Occipital lobe (tissue), 1 donor: ENCODE measurements at regions not wholly inside any gene's neighbourhood (a gene's known extent, or its start where the extent isn't known, plus 50 kb on each side); places are given as distances from the start of the nearest gene placed in this dataset.

ENCODE experiments used
- DNase-seq: peaks from one replicate; lab custom pipeline; 2025; lab: John Stamatoyannopoulos, UW

DNA sequence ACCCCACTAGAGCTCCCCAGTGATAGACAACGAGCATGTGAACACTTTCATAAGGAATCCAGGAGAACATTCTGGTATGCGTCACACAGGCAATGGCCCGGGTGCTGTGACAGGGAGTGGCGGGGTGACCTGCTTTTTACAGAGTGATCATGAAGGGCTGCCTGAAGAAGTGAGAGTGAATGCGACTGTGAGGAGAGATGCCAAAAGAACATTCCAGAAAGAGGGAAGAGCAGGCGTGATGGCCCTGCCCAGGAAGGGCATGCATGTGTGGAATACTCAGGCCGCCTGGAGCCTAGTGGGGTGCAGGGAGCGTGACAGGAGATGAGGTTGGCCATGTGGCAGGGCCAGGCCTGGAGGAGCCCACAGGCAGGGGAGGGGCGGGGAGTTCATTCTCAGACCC lies 53.8 kb downstream of the FZD10 start:
- no peak for DNase-seq

DNA sequence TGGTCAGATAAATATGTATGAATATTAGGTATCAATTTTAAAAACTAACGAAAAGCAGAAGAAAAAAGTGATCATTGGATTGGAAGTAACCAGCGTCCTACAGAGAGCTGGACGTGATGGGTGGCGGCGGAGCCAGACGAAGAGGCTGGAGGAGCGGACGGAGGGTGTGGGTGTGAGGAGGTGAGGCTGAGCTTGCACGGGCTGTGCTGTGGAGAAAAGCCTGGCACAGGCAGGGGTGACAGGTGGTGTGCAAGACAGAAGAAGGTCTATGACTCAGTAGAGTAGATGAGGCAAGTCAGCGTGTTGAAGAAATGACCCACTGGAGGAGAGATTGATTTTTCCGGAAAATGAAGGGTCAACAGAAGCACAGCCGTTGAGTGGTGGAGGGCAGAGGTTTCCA lies 56.4 kb downstream of the FZD10 start:
- DNase-seq, result no peak

DNA sequence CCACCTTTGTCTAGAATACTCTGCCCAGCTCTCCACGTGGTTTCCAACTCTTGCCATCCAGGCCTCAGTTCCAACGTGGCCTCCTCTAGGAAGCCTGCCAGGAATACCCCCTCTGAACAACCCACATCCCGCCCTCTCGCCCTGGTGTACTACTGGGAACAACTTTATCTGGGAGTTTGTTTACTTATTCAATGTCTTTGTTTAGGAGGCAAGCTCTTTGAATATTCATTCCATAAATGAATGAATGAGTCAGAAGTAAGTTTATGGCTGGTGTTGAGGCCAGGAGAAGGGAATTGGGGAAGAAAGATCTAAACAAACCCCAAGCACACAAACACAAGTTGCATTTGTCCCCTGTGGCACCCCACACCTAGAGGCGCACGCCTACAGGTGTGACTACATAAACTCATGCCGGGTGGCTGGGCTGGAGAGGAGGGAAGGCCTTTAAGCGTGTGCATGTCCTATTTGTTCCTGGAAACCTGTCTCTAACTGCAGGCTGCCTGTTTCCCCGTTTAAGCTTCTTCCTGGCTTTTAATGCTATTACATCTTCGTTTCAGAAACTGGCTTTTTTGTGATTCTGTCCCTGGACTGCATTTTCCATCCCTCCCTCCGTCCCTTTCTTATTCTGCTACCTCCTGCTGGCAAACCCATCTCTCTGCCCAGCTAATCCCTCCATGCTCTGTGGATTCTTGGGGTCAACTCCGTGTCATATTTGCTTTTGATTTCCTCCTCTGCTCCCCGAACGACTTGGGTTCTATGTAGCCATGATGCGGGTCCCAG lies 57.9 kb downstream of the FZD10 start:
- DNase-seq, result no peak

DNA sequence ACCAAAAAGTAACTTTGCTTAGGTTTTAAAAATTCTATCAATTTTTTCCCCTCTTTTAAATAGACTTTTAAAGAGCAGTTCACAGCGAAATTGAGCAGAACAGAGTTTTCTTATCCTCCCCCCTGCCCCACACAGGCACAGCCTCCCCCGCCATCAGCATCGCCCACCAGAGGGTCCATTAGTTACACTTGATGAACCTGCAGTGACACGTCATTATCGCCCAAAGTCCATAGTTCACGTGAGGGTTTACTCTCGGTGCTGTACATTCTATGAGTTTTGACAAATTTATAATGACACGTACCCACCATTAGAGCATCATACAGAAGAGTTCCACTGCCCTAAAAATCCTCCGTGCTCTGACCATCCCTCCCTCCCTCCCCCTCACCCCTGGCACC lies 58.4 kb downstream of the FZD10 start:
- DNase-seq, result no peak

DNA sequence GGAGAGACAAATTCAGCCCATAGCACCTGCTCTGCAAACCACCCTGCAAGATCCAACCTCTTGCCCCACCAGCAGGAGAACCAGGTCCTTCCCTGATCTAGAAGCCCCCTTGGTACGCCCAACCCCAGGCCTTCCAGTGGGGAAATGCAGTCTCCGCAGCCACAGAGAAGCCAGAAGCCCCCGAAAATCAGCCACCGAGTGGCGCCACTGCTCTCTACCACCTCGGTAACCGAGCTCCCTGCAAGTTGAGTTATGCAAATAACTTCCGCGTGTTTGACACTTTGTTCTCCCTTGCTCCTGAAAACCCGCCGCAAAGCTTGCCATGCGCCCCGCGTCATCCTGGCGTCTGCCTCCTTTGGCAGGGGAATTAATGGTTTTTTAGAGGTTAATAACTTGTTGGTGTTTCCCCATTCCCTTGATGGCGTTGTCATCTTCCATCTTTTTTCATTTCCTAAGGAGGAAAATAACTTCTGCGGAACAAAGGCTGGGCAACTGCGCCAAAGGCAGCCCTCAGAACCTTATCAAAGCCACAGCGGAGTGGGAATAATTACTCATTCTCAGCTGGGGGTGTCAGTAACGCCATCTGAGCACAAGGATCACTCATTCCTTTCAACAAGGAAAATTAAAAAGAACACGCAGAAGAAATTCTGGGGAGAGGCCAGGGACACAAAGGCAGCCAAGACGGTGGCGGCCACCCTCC lies 60.4 kb downstream of the FZD10 start:
- no peak for DNase-seq

DNA sequence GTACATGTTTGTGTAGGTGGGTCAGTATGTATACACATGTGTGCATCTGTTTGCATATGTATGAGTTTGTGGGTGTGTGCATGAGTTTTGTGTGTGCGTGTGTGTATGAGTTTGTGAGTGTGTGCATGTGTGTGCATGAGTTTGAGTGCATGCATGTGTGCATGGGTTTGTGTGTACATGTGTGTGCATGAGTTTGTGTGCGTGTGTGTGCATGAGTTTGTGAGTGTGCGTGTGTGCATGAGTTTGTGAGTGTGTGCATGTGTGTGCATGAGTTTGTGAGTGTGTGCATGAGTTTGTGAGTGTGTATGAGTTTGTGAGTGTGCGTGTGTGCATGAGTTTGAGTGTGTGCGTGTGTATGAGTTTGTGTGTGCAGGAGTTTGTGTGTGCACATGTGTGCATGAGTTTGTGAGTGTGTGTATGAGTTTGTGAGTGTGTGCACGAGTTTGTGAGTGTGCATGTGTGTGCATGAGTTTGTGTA lies 61.5 kb downstream of the FZD10 start:
- DNase-seq, result no peak

DNA sequence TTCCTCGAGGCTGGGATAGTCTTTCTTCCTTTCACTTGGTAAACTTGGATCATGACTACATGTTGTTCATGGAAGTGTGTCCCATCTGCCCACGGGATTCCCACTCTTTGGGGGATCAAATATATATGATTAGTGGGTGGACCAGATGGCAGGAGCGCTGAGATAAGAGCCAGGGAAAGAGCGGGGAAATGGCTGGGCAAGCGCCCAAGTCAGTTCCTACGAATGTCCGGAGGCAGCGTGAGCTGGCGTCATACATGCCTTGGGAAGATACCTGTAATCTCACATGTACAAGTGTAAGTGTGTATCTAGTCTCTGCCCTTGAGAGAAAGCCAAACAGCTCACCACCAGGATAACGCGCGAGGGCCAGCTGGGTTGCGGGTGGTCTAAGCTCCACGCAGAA lies 62.3 kb downstream of the FZD10 start:
- DNase-seq, result no peak

DNA sequence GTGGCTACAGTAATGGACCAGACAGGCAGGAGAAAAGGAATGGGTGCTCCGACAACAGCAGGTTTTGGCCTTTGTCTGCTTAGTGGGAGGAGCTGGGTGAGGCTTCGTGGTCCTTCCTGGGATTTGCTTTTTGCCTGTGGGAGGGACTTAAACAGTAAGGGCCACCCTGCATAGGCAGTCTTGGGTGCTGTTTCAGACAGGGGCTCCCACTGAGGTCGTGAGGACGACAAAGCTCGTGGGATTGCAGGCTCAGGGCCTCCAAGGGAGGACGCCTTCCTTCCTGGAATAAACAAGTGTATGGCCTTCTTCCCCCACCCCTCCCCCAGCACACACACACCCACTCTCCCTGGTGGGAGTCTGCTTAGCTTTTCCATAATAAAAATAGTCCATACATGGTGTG lies 63.1 kb downstream of the FZD10 start:
- no peak for DNase-seq

DNA sequence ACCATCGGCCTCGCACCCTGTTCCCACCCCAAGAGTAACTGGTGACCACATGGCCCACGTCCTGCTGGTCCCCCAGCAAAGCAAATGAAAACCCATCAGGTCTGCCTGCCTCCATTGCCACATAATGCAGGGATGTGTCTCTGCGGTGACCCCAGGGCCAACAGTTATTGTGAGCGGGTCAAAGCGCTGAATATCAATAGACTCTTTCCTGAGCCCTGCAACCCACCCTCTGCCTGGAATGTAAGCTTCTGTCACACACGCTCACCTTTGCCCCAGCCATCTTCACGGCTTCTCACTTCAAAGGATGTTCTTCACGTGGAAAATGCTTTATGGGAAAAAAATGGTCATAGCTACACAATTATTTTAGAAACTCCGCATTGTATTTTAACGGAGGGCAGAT lies 63.9 kb downstream of the FZD10 start:
- DNase-seq, result no peak

DNA sequence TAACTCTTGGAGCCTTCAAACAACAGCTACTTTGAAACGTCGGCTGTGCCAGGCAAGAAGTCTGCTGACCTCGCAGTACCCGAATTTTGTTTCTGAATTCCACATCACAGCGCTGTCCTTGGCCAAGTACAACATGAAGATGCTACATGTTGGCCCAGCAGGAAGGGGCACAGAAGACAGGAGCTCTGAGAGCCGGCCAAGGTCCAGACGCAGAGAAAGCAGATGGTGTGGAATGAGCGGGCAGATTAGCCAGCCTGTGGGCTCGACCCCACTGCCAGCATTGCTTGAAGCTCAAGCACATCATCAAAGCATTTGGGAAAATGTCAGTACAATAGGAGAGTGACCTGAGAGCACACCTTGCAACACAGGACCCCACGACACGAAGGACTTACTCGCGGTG lies 64.5 kb downstream of the FZD10 start:
- DNase-seq, result no peak

DNA sequence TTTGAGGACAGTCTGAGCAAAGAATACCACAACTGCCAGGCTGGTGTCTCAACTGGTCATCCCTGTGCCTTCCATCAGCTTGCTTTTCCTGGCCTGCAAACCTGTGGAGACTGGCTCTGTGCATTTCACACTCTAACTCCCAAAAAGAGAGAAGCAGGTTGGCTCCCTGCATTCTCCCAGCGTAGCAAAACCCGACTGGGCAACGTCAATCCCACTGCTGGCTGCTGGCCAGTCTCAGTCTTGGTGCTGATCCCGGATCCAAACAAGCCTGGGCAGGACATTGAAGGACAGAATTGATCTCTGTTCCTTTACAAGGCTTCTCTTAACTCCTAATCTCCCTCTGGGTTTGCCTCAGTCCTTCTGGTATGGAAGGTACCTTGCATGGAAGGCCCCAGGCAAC lies 65.4 kb downstream of the FZD10 start:
- no peak for DNase-seq

DNA sequence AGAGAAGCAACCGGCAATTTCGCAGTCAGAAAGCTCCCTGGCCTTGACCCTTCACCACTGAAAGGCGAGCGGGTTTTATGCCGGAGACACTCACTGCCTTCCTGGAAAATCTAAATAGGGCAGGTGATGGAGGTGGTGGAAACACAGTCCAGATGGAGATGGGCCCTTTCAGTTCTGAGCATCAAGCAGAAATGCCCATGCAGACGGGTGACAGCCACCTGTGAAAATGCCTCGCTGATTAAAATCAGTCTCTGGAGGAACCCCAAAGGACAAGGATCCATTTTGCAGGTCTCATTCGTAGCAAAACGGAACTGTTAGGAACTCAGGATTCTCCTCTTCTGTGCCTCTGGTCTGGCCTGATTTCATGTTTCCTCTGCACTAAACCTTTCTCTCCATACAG lies 74.2 kb downstream of the FZD10 start:
- DNase-seq, result no peak

DNA sequence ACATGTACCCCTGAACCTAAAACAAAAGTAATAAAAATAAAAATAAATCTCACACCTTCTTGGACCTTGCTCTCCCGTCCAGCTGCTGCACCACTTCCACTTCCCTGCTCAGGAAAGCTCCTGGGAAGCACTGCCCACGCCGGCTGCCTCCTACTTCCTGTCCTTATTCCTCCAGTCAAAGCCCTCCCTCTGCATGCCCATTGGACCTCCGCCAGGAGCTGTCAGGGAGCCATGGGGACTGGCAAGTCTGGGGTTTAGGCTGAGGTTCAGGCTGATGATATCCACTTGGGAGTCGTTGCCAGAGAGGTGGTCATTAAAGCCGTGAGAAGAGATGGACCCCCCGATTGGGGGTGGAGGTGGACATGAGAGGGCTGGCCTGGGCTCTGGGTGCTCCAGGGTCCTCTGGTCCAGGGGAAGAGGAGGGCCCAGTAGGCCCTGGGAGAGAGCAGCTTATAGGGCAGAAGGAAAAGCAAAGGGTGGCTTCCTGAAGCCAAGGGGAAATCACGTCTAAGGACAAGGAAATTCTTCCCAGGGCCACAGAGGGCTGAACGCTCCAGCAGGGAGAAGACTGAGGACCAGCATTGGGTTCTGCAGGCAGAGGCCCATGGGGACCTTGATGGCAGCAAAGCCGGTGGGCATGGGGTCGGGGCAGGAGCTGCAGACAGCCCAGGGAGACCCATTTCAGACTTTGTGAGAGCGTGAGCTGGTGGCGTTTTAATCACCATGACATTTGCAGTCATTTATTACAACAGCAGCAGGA lies 78.7 kb downstream of the FZD10 start:
- DNase-seq, result no peak

DNA sequence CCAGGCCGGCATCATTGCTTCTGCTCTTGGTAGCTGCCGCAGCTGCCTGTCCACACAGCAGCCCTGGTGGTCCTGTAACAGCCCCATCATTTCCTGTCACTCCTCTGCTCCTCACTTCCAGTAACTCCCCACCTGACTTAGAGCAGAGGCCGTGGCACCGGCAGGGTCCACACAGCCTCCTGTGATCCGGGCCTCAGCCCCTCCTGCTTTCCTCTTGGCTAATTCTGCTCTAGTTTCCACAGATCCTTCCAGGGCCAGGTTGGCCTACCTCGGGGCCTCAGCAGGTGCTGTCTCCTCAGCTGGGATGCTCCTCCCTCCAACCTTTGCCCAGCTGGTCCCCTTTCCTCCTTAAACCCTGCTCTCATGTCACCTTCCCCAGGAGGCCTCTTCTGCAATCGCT lies 80.2 kb downstream of the FZD10 start:
- DNase-seq, result no peak

DNA sequence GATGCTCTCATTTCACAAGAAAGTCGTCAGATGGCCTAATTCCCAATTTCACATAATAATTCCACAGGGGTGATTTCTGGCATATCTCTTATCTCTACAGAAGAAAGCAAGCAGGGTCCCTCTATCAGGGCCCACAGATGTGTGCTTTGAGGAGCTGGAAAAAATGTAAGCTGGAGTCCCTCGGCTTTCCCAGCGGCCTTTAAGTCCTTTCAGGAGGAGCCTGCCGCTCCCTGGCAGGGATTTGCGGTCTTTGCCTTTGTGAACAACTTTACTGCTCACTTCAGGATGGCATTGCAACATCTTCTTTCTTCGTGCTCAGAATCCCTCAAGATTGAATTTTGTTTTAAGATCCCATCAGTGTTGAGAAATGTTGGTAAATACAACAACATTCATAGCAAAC lies 83.0 kb downstream of the FZD10 start:
- no peak for DNase-seq

DNA sequence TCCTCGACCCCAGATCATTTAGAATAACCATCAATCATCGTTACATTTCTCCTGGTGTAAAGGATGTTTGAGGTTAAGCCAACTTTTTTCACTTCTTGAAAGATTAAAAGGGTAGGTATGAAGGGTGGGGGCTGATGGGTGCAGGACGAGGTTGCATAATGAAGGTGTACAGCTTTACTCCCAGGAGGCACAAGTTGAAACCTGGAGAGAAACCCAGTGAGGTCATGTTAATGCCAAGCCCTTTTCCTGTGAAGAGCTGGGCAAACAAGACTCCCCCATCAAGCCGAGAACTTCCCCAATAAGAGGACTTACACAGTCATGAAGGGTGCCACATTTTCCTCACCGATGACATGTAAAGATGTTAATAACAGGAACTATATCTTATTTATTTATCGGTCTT lies 84.3 kb downstream of the FZD10 start:
- no peak for DNase-seq

DNA sequence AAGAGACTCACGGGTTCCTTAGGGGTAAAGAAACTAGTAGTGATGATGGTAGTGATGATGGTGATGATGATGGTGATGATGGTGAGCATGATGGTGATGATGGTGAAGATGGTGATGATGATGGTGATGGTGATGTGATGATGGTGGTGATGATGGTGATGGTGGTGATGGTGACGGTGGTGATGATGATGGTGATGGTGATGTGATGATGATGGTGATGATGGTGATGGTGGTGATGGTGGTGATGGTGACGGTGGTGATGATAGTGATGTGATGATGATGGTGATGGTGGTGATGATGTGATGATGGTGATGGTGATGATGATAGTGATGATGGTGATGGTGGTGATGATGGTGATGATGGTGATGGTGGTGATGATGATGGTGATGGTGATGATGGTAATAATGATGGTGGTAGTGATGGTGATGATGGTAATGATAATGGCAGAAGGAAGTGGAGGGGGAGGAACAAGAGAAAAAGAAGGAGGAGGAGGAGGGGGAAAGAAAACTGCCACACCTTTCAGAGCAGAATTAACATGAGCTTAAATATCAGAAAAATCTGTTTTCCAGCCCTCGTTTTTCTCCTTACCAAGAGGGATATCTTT lies 85.5 kb downstream of the FZD10 start:
- DNase-seq, result no peak

DNA sequence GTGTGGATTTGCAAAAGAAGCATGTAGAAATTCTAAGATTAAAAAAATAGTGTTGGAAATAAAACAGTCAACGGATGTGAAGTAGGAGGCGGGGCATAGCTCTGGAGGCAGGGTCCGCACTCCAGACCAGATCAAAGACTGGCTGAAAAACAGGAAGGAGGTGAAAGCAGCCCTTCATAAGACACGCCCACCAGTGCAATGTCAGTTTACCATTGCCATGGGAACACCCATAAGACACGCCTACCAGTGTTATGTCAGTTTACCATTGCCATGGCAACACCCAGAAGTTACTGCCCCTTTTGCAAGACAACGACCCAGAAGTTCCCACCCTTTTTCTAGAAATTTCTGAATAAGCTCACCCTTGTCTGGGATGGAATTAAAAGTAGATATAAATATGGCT lies 87.1 kb downstream of the FZD10 start:
- DNase-seq, result no peak

DNA sequence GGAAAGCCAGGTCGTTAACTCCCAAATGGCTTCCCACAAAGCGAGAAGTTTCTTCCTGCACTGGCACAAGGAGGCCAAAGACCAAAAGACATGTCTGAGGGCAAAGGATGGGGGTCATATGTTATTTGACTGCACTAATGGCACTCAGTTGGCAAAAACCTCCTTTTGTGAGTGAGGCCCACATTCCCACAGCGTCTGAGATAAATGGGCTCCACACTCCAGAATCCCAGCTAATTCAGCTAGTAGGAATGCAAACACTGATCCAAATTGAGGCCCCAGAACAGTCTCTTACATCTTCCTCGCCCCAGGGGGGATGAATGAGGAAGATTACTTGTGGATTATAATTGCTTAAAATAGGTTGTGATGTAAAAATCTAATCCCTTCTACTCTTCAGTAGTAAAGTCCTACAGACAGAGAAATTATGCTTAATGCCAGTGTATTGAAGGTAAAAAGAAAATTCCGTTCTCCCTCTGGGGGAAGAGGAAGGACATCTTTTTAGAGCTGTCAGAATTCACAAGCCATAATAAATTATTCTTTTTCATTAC lies 86.4 kb upstream of the PIWIL1 start:
- no peak for DNase-seq

DNA sequence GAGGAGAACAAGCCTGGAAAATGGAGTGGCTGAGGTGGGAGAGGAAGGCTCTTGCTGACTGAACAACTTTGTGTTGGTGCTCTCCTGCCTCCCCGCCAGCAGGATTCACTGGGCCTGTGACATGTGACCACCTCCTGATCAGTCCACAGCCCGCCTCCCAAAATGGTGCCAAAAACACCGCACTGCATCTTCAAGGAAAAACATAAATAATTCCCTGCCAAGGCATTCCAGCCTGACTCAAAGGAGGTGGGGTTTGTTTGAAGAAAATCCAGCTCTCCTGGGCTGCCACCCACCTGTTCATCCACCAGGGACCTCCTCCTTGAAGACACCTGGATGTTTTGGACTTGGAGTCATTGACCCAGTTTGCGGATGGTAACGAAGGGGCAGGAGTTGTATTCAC lies 83.8 kb upstream of the PIWIL1 start:
- no peak for DNase-seq

DNA sequence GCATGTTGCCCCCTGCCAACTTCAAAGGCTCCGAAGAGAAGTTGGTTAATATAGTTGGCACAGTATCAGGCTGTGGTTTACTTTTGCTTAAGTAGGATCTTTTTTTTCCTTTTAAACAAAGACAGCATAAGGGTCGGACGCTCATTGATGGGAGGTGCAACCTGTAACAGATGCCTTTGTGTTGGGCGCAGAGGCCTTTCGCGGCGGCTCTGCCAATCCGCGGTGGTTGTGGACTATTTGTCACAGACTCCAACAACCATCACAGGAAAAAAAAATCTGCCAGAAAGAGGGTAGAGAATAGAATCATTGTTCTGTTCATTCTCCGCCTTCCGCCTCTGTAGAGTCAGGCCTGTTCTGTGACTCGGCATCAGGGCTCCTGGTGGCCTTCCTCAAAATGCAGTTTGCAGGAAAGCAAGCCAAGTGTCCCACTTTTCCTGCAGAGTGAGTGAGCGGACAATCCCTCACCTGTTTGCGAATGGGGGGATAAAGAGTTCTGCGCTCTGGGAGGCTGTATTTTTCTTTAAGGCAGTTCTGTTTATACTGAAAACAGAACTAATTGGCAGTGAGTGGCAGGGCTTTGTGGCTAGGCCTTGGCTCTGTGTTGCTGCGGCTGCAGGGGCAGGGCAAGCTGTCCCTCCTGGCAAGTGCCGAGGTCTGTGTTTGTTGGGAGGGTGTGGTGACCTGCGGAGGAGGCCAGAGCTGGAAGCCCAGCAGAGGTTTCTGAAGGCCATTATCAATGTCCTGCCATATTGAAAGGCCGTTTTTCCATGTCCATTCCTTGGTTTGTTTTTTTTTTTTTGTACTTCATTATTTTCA lies 83.0 kb upstream of the PIWIL1 start:
- DNase-seq, result peak; percentile 30
